ENCODE measurements at regions not wholly inside any gene's neighbourhood (a gene's known extent, or its start where the extent isn't known, plus 50 kb on each side); places are given as distances from the start of the nearest gene placed in this dataset.

- CTCF ChIA-PET (ENCODE audit: low intra/inter-chr PET ratio, low total read pairs), result no interaction called here
- Histone ChIP-seq H3K27ac (ENCODE audit: extremely low read length, insufficient read depth, low read length) (no peak overlapping the region), H3K4me2 (ENCODE audit: low read depth, low read length) (no peak overlapping the region), H3K4me3 (replicated peaks in 1 of 3; ENCODE audit: insufficient read depth in 1 of 3, low read depth in 2 of 3, low read length in 3 of 3) (no peak overlapping the region), H3K4me1 (ENCODE audit: insufficient read depth, low read length) (no peaks in the 10 kb centered on the region), H3K9ac (ENCODE audit: insufficient read depth, low read depth, low read length) (no peak overlapping the region), H3K36me3 (replicated peaks in 1 of 2; ENCODE audit: control insufficient read depth in 1 of 2, insufficient read depth in 2 of 2, low read length in 2 of 2) (no peaks in the 10 kb centered on the region), H3K79me2 (ENCODE audit: insufficient read depth, low read length) (no peaks in the 10 kb centered on the region), H3K9me3 (ENCODE audit: low read length) (no peaks in the 10 kb centered on the region), H3K27me3 (ENCODE audit: control insufficient read depth in 1 of 2, insufficient read depth in 2 of 2, low read length in 2 of 2) (no peaks in the 10 kb centered on the region), H4K20me1 (ENCODE audit: insufficient read depth, low read length) (no peaks in the 10 kb centered on the region), H2AFZ (ENCODE audit: low read length) (no peak overlapping the region)
- ATAC-seq (no peak), FAIRE-seq (no peak), DNase-seq (ENCODE audit: low spot score) (no peak)
- TF ChIP-seq NPAS2 (CRISPR knock-in tag; IDR thresholded peaks at IDR 0.05; ENCODE audit: borderline replicate concordance) (no peak), HMGA1 (CRISPR knock-in tag; conservative IDR thresholded peaks at IDR 0.05) (no peak), PHF21A (CRISPR knock-in tag; IDR thresholded peaks at IDR 0.05) (no peak), ZFX (CRISPR knock-in tag; IDR thresholded peaks at IDR 0.05; ENCODE audit: low read depth) (no peak), ZNF790 (CRISPR knock-in tag; IDR thresholded peaks at IDR 0.05; ENCODE audit: borderline replicate concordance) (no peak), HMG20B (CRISPR knock-in tag; conservative IDR thresholded peaks at IDR 0.05) (no peak), IRF9 (CRISPR knock-in tag; IDR thresholded peaks at IDR 0.05; ENCODE audit: borderline replicate concordance) (no peak), ZFP1 (CRISPR knock-in tag; IDR thresholded peaks at IDR 0.05) (no peak), EP300 (IDR thresholded peaks at IDR 0.05; ENCODE audit: low read depth in 2 of 2, low read length in 2 of 2) (no peak), EP300 (CRISPR knock-in tag; IDR thresholded peaks at IDR 0.05; ENCODE audit: borderline replicate concordance) (no peak), ZNF30 (CRISPR knock-in tag; IDR thresholded peaks at IDR 0.05) (no peak), TCF12 (IDR thresholded peaks at IDR 0.05) (no peak), TCF12 (CRISPR knock-in tag; IDR thresholded peaks at IDR 0.05) (no peak), BRCA1 (CRISPR knock-in tag; IDR thresholded peaks at IDR 0.05) (no peak), JARID2 (CRISPR knock-in tag; IDR thresholded peaks at IDR 0.05; ENCODE audit: insufficient replicate concordance) (no peak), SP140L (CRISPR knock-in tag; IDR thresholded peaks at IDR 0.05; ENCODE audit: borderline replicate concordance) (no peak), MAFF (IDR thresholded peaks at IDR 0.05; ENCODE audit: low read depth, low read length) (no peak), IKZF4 (CRISPR knock-in tag; IDR thresholded peaks at IDR 0.05; ENCODE audit: borderline replicate concordance, low read depth, not compliant biosample characterization) (no peak), ZNF589 (CRISPR knock-in tag; conservative IDR thresholded peaks at IDR 0.05) (no peak), ZBTB8A (CRISPR knock-in tag; IDR thresholded peaks at IDR 0.05; ENCODE audit: borderline replicate concordance, low read depth) (no peak)
- TF ChIP-seq, protein P1, sequence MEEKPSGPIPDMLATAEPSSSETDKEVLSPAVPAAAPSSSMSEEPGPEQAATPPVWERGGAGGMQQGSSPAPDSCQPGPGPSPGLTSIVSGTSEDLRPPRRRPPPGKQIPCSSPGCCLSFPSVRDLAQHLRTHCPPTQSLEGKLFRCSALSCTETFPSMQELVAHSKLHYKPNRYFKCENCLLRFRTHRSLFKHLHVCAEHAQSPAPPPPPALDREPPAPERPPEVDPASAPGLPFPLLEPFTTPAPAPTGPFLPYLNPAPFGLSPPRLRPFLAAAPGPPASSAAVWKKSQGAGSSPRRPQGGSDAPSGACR (CRISPR knock-in tag; IDR thresholded peaks at IDR 0.05), result no peak
- TF ChIP-seq, protein P2, sequence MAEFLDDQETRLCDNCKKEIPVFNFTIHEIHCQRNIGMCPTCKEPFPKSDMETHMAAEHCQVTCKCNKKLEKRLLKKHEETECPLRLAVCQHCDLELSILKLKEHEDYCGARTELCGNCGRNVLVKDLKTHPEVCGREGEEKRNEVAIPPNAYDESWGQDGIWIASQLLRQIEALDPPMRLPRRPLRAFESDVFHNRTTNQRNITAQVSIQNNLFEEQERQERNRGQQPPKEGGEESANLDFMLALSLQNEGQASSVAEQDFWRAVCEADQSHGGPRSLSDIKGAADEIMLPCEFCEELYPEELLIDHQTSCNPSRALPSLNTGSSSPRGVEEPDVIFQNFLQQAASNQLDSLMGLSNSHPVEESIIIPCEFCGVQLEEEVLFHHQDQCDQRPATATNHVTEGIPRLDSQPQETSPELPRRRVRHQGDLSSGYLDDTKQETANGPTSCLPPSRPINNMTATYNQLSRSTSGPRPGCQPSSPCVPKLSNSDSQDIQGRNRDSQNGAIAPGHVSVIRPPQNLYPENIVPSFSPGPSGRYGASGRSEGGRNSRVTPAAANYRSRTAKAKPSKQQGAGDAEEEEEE (CRISPR knock-in tag; IDR thresholded peaks at IDR 0.05; ENCODE audit: borderline replicate concordance), result no peak
- no TSS peak for BruUV-seq (replicated peaks)
- in situ Hi-C loops (cut with HindIII; ENCODE audit: extremely low pct_ligation_motif_present, low pct_unique_long_range_greater_than_20kb) (no loop called here), intact Hi-C loops (cut with micrococcal nuclease; ENCODE audit: unreplicated experiment) (no loop called here)
- POLR2A ChIA-PET, result no interaction called here
- 0% methylated on average over 1 of the region's 1 CpG for WGBS (ENCODE audit: low lambda C conversion rate)
Observed at GRCh38 chr4:180377741-180378140, 1865.5 kb upstream of the TENM3 start.

Measured in HepG2 (cell line).